ENCODE measurements at regions not wholly inside any gene's neighbourhood (a gene's known extent, or its start where the extent isn't known, plus 50 kb on each side); places are given as distances from the start of the nearest gene placed in this dataset.
"Not testable (repeated sequence)": the region's sequence is repeated elsewhere in the genome, so short reads cannot be mapped to it uniquely, and the experiment has no call there.

GRCh38 chr4:156536661-156537060, 434.9 kb downstream of the PDGFC start:
- CTCF ChIA-PET: interaction anchor here (0.7 kb wide), 1 partner anchor 1093 kb away, joined by 3 read pairs; no protein-coding TSS in a partner anchor
- POLR2A ChIA-PET: no interaction called here
- intact Hi-C loops (cut with DNase I, micrococcal nuclease): no loop called here
- Mint-ChIP-seq H3K9me3 (ENCODE audit: low read depth) (peaks cover 4% of the 10 kb centered on the region), H3K36me3 (ENCODE audit: low read depth) (no peaks in the 10 kb centered on the region), H3K27me3 (no peaks in the 10 kb centered on the region), H3K4me3 (no peak overlapping the region), H3K4me1 (no peaks in the 10 kb centered on the region), H3K27ac (no peak overlapping the region)
- no peak for DNase-seq
- no peak for ATAC-seq

- H3K4me1 Mint-ChIP-seq: no peaks in the 10 kb centered on the region
- DNase-seq (no peak), ATAC-seq (no peak)
- H3K36me3 Mint-ChIP-seq (ENCODE audit: low read depth): no peaks in the 10 kb centered on the region
- ChIA-PET CTCF (no interaction called here), POLR2A (no interaction called here)
- peaks cover 4% of the 10 kb centered on the region for H3K9me3 Mint-ChIP-seq (ENCODE audit: low read depth)
- H3K27ac Mint-ChIP-seq: no peak overlapping the region
- intact Hi-C loops (cut with DNase I, micrococcal nuclease): no loop called here
- no peak overlapping the region for H3K4me3 Mint-ChIP-seq
- no peaks in the 10 kb centered on the region for H3K27me3 Mint-ChIP-seq
Observed at GRCh38 chr4:156534205-156534604, 437.4 kb downstream of the PDGFC start.

GRCh38 chr4:156528216-156528615, 443.4 kb downstream of the PDGFC start:
- no peak for DNase-seq
- Mint-ChIP-seq H3K27me3 (no peaks in the 10 kb centered on the region), H3K9me3 (ENCODE audit: low read depth) (no peaks in the 10 kb centered on the region), H3K4me3 (no peak overlapping the region), H3K27ac (no peak overlapping the region), H3K36me3 (ENCODE audit: low read depth) (no peaks in the 10 kb centered on the region), H3K4me1 (no peaks in the 10 kb centered on the region)
- intact Hi-C loops (cut with DNase I, micrococcal nuclease): no loop called here
- no peak for ATAC-seq
- ChIA-PET POLR2A (no interaction called here), CTCF (no interaction called here)

- ChIA-PET POLR2A (no interaction called here), CTCF (no interaction called here)
Observed at GRCh38 chr4:156527237-156527993, 444.2 kb downstream of the PDGFC start.

GRCh38 chr4:156523991-156524390, 447.6 kb downstream of the PDGFC start:
- Mint-ChIP-seq H3K9me3 (ENCODE audit: low read depth) (peaks cover 5% of the 10 kb centered on the region), H3K36me3 (ENCODE audit: low read depth) (no peaks in the 10 kb centered on the region), H3K4me1 (no peaks in the 10 kb centered on the region), H3K27me3 (no peaks in the 10 kb centered on the region), H3K27ac (no peak overlapping the region), H3K4me3 (no peak overlapping the region)
- ATAC-seq (no peak), DNase-seq (no peak)
- intact Hi-C loops (cut with DNase I, micrococcal nuclease): no loop called here
- ChIA-PET POLR2A (no interaction called here), CTCF (no interaction called here)

More at GRCh38 chr4:156527237-156527993, 444.2 kb downstream of the PDGFC start:
- no peaks in the 10 kb centered on the region for H3K4me1 Mint-ChIP-seq
- no peaks in the 10 kb centered on the region for H3K9me3 Mint-ChIP-seq (ENCODE audit: low read depth)
- no peak overlapping the region for H3K27ac Mint-ChIP-seq
- intact Hi-C loops (cut with DNase I, micrococcal nuclease): no loop called here
- H3K4me3 Mint-ChIP-seq: no peak overlapping the region
- ATAC-seq (no peak), DNase-seq (no peak)
- no peaks in the 10 kb centered on the region for H3K36me3 Mint-ChIP-seq (ENCODE audit: low read depth)
- H3K27me3 Mint-ChIP-seq: no peaks in the 10 kb centered on the region

- ATAC-seq: no peak
- DNase-seq: no peak
- Mint-ChIP-seq H3K27me3 (no peaks in the 10 kb centered on the region), H3K36me3 (ENCODE audit: low read depth) (no peaks in the 10 kb centered on the region), H3K4me3 (no peak overlapping the region), H3K9me3 (ENCODE audit: low read depth) (peaks cover 5% of the 10 kb centered on the region), H3K4me1 (no peaks in the 10 kb centered on the region), H3K27ac (no peak overlapping the region)
- ChIA-PET POLR2A (no interaction called here), CTCF (no interaction called here)
- intact Hi-C loops (cut with DNase I, micrococcal nuclease): no loop called here
Observed at GRCh38 chr4:156523492-156523891, 448.1 kb downstream of the PDGFC start.

- intact Hi-C loops (cut with DNase I, micrococcal nuclease): no loop called here
- ATAC-seq (no peak), DNase-seq (no peak)
- CTCF ChIA-PET: no interaction called here
- Mint-ChIP-seq H3K27me3 (no peaks in the 10 kb centered on the region), H3K4me1 (no peaks in the 10 kb centered on the region), H3K27ac (no peak overlapping the region), H3K36me3 (ENCODE audit: low read depth) (no peaks in the 10 kb centered on the region), H3K9me3 (ENCODE audit: low read depth) (peaks cover 5% of the 10 kb centered on the region), H3K4me3 (no peak overlapping the region)
- POLR2A ChIA-PET: no interaction called here
Observed at GRCh38 chr4:156521631-156522030, 450.0 kb downstream of the PDGFC start.

- Mint-ChIP-seq H3K9me3 (ENCODE audit: low read depth) (peaks cover 5% of the 10 kb centered on the region), H3K27ac (no peak overlapping the region), H3K4me1 (no peaks in the 10 kb centered on the region), H3K27me3 (no peaks in the 10 kb centered on the region), H3K4me3 (no peak overlapping the region), H3K36me3 (ENCODE audit: low read depth) (no peaks in the 10 kb centered on the region)
- ChIA-PET POLR2A (no interaction called here), CTCF (no interaction called here)
- intact Hi-C loops (cut with DNase I, micrococcal nuclease): no loop called here
- ATAC-seq (no peak), DNase-seq (no peak)
Observed at GRCh38 chr4:156517956-156518355, 453.6 kb downstream of the PDGFC start.

- CTCF ChIA-PET: no interaction called here
- Mint-ChIP-seq H3K27me3 (no peaks in the 10 kb centered on the region), H3K4me1 (no peaks in the 10 kb centered on the region), H3K27ac (no peak overlapping the region), H3K36me3 (ENCODE audit: low read depth) (no peaks in the 10 kb centered on the region), H3K9me3 (ENCODE audit: low read depth) (peaks cover 5% of the 10 kb centered on the region), H3K4me3 (no peak overlapping the region)
- POLR2A ChIA-PET: no interaction called here
- DNase-seq: no peak
- ATAC-seq: no peak
- intact Hi-C loops (cut with DNase I, micrococcal nuclease): no loop called here
Observed at GRCh38 chr4:156517546-156517945, 454.1 kb downstream of the PDGFC start.

- intact Hi-C loops (cut with DNase I, micrococcal nuclease): no loop called here
- ChIA-PET POLR2A (no interaction called here), CTCF (no interaction called here)
- peaks cover 4% of the 10 kb centered on the region for H3K9me3 Mint-ChIP-seq (ENCODE audit: low read depth)
- no peaks in the 10 kb centered on the region for H3K4me1 Mint-ChIP-seq
- H3K4me3 Mint-ChIP-seq: no peak overlapping the region
- H3K36me3 Mint-ChIP-seq (ENCODE audit: low read depth): no peaks in the 10 kb centered on the region
- no peaks in the 10 kb centered on the region for H3K27me3 Mint-ChIP-seq
- DNase-seq: no peak
- no peak for ATAC-seq
- no peak overlapping the region for H3K27ac Mint-ChIP-seq
Observed at GRCh38 chr4:156516698-156517097, 454.9 kb downstream of the PDGFC start.

GRCh38 chr4:156515295-156515694, 456.3 kb downstream of the PDGFC start:
- ChIA-PET POLR2A (no interaction called here), CTCF (interaction anchor here (0.7 kb wide), 1 partner anchor 21 kb away, joined by 3 read pairs; no protein-coding TSS in a partner anchor)
- no peak overlapping the region for H3K27ac Mint-ChIP-seq
- H3K4me3 Mint-ChIP-seq: no peak overlapping the region
- no peaks in the 10 kb centered on the region for H3K27me3 Mint-ChIP-seq
- H3K4me1 Mint-ChIP-seq: no peaks in the 10 kb centered on the region
- DNase-seq (no peak), ATAC-seq (no peak)
- intact Hi-C loops (cut with DNase I, micrococcal nuclease): no loop called here
- H3K36me3 Mint-ChIP-seq (ENCODE audit: low read depth): no peaks in the 10 kb centered on the region
- H3K9me3 Mint-ChIP-seq (ENCODE audit: low read depth): peaks cover 4% of the 10 kb centered on the region

GRCh38 chr4:156512622-156513021, 459.0 kb downstream of the PDGFC start:
- no peak overlapping the region for H3K4me3 Mint-ChIP-seq
- no peak for DNase-seq
- no peaks in the 10 kb centered on the region for H3K27me3 Mint-ChIP-seq
- POLR2A ChIA-PET: no interaction called here
- CTCF ChIA-PET: no interaction called here
- peaks cover 1% of the 10 kb centered on the region for H3K9me3 Mint-ChIP-seq (ENCODE audit: low read depth)
- no peaks in the 10 kb centered on the region for H3K36me3 Mint-ChIP-seq (ENCODE audit: low read depth)
- no peak for ATAC-seq
- H3K4me1 Mint-ChIP-seq: no peaks in the 10 kb centered on the region
- intact Hi-C loops (cut with DNase I, micrococcal nuclease): no loop called here
- no peak overlapping the region for H3K27ac Mint-ChIP-seq

GRCh38 chr4:156509921-156510320, 461.7 kb downstream of the PDGFC start:
- H3K27ac Mint-ChIP-seq; ATAC-seq; H3K36me3 Mint-ChIP-seq (ENCODE audit: low read depth); DNase-seq; H3K4me1 Mint-ChIP-seq; intact Hi-C loops (cut with DNase I, micrococcal nuclease); H3K27me3 Mint-ChIP-seq; POLR2A ChIA-PET; CTCF ChIA-PET; H3K4me3 Mint-ChIP-seq; H3K9me3 Mint-ChIP-seq (ENCODE audit: low read depth): not testable (repeated sequence)
